ENCODE measurements at regions not wholly inside any gene's neighbourhood (a gene's known extent, or its start where the extent isn't known, plus 50 kb on each side); places are given as distances from the start of the nearest gene placed in this dataset.

GRCh38 chr5:162231522-162231921 is 163.9 kb downstream of the GABRG2 start:
- TF ChIP-seq RAD21 (IDR thresholded peaks at IDR 0.05; ENCODE audit: low read length): no peak
- TF ChIP-seq RFX5 (IDR thresholded peaks at IDR 0.05; ENCODE audit: low read depth, low read length): no peak
- no peak for TF ChIP-seq CTCF (conservative IDR thresholded peaks at IDR 0.05; ENCODE audit: low read depth, low read length)
- no peak for TF ChIP-seq CEBPB (IDR thresholded peaks at IDR 0.05; ENCODE audit: low read depth, low read length)
- no peak for TF ChIP-seq NFE2L2 (IDR thresholded peaks at IDR 0.05; ENCODE audit: low read depth, low read length)
- no peak for TF ChIP-seq POLR2A (IDR thresholded peaks at IDR 0.05; ENCODE audit: low read depth, low read length)
- TF ChIP-seq RCOR1 (IDR thresholded peaks at IDR 0.05; ENCODE audit: insufficient replicate concordance, low read length): no peak
- TF ChIP-seq USF2 (IDR thresholded peaks at IDR 0.05; ENCODE audit: low read depth, low read length): no peak

Measured in IMR-90 (cell line).